HG03108 (cell line): ENCODE measurements at regions not wholly inside any gene's neighbourhood (a gene's known extent, or its start where the extent isn't known, plus 50 kb on each side); places are given as distances from the start of the nearest gene placed in this dataset.

Experiments
- ATAC-seq: cut with Tn5 transposase; IDR thresholded peaks from one replicate; pipeline ENCODE4 v1.9.1; 2021; ENCODE audit warnings: moderate library complexity; ENCODE audit not compliant: unreplicated experiment

- ATAC-seq = no peak
Measured at GRCh38 chr9:90979639-90980038, 178.0 kb downstream of the SYK start.

GRCh38 chr9:90981726-90982125 lies 180.1 kb downstream of the SYK start:
- no peak for ATAC-seq

GRCh38 chr9:90983394-90983793 lies 181.8 kb downstream of the SYK start:
- ATAC-seq = no peak

GRCh38 chr9:90985631-90986030 lies 184.0 kb downstream of the SYK start:
- no peak for ATAC-seq

- ATAC-seq = no peak
Measured at GRCh38 chr9:90986161-90986560, 184.5 kb downstream of the SYK start.

GRCh38 chr9:90987566-90987965 lies 185.9 kb downstream of the SYK start:
- no peak for ATAC-seq

GRCh38 chr9:90988318-90988717 lies 186.7 kb downstream of the SYK start:
- no peak for ATAC-seq

GRCh38 chr9:90991953-90992352 lies 190.3 kb downstream of the SYK start:
- no peak for ATAC-seq

GRCh38 chr9:90995516-90995915 lies 193.9 kb downstream of the SYK start:
- ATAC-seq = no peak

GRCh38 chr9:90996154-90997065 lies 194.8 kb downstream of the SYK start:
- ATAC-seq = no peak

- no peak for ATAC-seq
Measured at GRCh38 chr9:90998573-90998972, 197.0 kb downstream of the SYK start.

GRCh38 chr9:90999425-91000397 lies 198.1 kb downstream of the SYK start:
- no peak for ATAC-seq

- no peak for ATAC-seq
Measured at GRCh38 chr9:91001146-91001611, 199.6 kb downstream of the SYK start.

GRCh38 chr9:91004484-91004883 lies 202.9 kb downstream of the SYK start:
- ATAC-seq = no peak

- ATAC-seq = no peak
Measured at GRCh38 chr9:91004992-91005391, 203.4 kb downstream of the SYK start.

GRCh38 chr9:91006046-91006445 lies 204.4 kb downstream of the SYK start:
- no peak for ATAC-seq

GRCh38 chr9:91008568-91008967 lies 206.9 kb downstream of the SYK start:
- no peak for ATAC-seq

GRCh38 chr9:91011891-91012290 lies 210.3 kb downstream of the SYK start:
- ATAC-seq = no peak

- ATAC-seq = no peak
Measured at GRCh38 chr9:91012933-91013841, 211.6 kb downstream of the SYK start.

- ATAC-seq = no peak
Measured at GRCh38 chr9:91017245-91017644, 215.6 kb downstream of the SYK start.
